Activated T-helper 1 cell treated with anti-CD3 and anti-CD28 coated beads, Interleukin-2, amount 50 U/mL, for 16 hours (primary cell): ENCODE measurements at regions not wholly inside any gene's neighbourhood (a gene's known extent, or its start where the extent isn't known, plus 50 kb on each side); places are given as distances from the start of the nearest gene placed in this dataset.

Experiments used
- DNase-seq, 2 donors: peaks; one replicate each; pipeline ENCODE4 v3.0.0-alpha.2; 2020; ENCODE audit warnings: low read depth in 1 of 2, low spot score in 1 of 2

DNA sequence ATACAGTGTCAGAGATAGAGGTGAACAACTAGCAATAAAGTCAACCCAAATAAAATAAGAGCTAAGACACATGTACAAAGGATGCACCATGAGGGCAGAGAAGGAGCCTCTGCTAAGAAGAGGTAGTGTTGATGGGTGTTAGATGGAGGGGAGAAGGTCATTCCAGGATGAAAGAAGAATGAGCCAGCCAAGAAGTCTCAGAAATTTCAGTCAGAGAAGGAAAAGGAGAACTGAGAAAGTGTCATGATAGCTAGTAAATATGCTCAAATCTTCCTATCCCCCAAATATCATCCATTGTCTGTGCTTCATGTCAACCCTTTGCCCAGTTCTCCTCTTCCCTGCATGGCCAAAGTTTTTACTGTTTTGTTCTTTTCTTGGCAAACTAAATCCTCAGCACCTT, 225.2 kb upstream of the BTG1 start:
- DNase-seq: no peak

DNA sequence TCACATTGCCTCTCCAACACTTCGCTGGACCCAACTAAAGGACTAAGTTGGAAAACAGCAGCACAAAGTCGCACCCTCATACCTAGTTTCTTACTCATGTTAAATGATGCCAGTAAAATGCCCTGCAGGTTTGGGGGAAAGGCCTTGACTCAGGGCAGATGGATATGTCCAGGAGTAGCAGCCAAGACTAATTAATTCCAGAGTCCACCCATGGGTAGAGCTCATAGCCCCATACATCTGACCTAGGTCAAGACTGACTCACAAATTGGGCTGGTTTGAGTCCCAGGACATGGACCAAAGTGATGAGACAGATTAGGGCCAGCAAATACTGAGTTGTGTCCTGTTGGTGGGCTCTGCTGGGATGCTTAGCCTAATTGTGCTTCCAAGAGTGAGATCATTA, 224.0 kb upstream of the BTG1 start:
- DNase-seq: no peak

DNA sequence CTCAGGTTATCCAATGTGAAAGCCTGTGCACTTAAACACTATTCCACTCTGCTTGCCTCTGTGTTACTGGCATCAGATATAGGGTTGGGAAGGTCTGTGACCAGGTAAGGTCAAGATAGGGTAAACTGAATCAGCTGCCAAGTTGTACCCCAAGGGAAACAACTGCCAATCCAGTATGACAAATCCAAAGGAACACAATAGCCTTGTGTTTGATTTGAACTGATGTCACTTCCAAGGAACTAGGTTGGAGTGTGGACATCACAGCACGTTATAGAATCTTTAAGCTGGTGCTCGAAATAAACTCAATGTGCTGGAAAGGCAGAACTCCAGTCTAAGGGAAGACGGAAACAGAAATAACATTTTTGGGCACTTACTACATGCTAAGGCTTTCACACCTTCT, 223.4 kb upstream of the BTG1 start:
- DNase-seq: no peak

DNA sequence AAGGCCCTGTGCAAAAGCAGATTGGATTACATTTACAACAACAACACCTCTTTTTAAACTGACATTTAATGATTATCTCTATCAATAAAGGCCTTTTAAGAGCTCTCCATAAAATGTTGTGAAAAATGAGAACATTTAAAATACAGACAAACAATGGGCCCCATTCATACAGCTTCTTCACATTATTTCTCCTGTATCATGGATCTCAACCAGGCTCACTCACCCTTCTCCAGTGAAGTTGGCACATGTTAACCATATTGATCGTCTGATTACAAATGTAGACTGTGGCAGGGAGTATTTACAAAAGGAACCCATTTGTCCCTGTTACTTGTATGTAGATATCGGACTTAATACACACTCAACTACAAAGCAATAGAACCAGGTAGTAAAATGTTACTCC, 220.2 kb upstream of the BTG1 start:
- DNase-seq: no peak

DNA sequence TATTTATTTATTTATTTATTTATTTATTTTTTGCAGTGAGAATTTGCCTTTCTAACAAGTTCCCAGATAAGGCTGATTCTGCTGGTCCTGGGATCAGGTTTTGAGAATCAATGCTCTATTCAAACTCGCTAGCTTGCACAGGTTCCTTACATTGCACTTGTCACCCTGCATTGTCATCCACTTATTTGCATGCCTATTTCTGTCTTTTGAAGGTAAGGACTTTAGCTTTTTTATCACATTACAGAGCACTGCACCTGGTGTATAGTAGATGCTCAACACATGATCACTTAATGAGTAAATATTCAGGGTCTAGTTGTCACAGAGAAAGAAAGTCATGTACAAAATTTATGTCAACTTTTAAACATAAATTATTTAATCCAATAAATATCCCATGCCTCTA, 219.7 kb upstream of the BTG1 start:
- DNase-seq: no peak

DNA sequence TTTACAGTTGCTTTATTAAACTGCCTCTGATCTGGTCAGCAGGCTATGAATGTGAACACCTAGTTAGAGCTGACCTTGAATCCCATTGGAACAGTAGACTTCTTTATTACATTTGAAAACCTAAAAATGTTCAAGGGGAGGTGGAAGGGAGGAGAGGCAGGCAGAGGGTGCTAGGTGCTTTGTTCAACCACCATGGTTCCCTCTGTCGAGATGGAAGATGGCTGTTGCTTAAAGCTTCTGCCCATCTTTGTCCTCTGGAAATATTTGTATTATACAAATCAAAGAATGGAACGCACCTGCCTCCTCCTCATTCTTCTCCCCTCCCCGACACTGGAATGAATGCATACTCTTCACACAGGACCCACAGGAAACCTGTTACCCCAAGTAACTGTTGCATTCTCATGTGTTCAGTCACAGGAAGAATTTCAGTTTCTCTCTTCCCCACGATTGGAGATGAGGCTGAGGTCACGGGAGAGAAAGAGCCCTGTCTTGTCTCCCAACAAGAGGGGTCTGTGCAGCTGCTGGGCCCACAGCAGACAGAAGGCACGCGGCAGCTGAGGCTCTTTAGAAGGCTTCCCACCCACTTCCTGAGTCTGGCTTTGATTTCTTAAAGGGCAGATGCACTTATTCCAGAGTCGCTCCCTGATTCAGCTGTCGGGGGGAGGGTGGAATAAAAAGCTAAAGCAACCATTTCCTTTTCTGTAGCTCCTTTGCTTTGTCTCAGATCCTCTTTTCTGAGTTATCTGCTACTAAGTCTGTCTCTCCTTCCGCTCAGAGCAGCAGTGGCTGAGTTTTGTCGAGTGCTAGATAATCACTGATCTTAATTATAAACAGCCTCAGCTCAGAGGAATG, 217.9 kb upstream of the BTG1 start:
- peak in 1 of 2 donors; percentile 3 for DNase-seq

DNA sequence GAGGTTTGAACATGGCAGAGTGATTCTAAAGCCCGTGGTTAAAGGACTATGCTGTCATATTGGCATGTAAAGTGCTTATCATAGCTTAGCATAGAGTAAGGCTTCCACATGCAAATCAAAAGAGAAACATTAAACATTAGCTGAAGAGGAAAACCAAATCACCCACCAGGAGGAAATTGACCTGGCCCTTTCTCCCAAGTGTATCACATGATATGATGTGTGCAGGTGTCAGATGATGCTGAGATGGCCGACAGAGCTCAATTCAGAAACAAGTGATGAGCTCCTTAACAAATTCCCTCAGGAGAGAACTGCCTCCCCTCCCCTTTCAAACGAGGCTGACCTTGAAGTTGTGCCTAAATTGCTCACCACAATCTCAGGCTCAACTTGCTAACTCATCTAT, 217.1 kb upstream of the BTG1 start:
- no peak for DNase-seq

DNA sequence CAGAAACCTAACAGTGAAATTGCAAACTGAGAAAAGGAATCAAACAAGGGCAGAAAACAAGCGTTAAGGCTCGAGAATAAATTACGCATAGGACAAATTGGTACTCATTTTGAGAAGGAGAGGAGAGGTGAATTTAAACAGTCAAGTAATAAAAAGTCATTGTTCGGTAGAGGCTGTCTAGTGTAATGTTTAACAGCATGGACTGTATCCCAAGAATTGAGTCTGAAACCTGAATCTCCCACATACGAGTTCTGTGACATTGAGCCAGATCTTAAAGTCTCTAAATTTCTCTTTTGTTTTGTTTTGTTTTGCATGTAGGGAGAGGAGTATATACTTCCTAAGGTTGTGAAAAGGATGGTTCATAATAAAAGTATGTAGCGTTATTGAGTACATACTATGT, 216.5 kb upstream of the BTG1 start:
- DNase-seq: no peak

DNA sequence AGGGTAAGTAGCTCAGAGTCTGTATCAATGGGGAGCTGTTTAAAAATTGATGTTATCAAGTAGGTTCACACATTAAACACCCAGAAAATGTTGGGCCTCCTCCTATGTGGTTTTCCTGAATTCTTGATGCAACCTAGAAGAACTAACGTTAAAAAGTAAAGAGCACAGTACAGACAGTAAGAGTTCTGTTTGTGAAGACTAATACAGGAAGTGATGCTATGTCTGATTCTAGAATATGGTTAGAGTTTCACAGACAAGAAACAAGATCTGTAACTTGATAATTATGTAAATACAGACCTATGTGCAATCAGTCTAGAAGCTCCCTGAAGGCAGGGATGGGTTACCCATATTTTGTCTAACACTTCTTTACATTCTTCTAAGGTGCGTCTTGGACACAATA, 214.9 kb upstream of the BTG1 start:
- DNase-seq: no peak

DNA sequence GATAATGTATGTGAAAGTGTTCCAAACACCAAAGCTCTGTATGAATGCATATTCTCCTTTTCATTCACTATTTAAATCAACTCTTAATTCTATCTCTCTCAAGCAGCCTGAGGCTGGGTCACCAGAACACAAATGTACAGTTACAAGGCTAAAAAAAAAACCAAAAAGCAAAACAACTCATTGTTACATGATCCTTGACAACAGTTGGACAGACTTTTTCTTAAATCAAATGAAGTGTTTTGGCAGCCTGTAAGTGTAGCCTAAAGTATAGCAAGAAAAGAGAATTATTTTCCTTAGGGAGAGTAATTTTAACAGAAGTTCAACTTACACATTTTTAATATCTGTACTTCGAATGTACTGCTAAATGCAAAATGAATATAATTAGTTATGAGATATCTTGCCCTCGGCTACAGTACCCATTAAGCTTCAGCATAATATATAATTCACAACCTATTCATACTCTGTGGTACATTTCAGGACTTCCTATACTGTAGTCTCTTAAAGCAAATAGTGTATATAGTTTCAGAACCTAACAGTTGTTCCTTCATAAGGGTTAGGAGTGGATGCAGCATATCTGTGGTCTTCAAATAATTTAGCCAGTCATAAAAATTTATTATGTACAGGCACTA, 214.0 kb upstream of the BTG1 start:
- no peak for DNase-seq

DNA sequence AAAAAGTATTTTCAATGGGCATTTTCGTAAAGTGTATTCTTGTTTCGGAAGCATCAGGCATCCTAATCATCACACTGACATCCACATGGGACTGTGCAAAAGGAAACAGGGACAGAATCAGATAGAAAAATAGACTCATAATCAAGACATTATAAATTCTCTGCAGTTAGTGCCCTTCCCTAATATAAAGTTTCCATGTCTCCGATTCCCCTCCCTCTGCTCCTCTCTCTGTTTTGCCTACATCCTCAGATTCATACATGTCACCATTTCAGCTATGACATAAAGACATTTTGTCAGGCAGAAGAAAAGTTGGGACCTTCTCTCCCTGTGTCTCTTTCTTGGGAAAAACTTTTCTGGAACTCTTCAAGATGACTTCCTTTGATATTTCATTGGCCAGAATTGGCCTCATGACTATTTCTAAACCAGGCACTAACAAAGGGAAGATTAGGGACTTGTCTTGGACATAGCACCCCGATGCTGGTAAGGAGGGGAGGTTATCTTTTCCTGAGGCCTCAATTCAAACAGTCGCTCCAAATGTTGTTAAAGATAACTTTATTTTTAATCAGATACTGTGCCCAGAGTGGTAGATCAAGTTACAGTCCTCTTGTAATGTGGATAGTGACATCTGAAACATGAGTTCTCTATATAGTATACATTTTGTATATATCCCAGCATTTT, 212.1 kb upstream of the BTG1 start:
- no peak for DNase-seq

DNA sequence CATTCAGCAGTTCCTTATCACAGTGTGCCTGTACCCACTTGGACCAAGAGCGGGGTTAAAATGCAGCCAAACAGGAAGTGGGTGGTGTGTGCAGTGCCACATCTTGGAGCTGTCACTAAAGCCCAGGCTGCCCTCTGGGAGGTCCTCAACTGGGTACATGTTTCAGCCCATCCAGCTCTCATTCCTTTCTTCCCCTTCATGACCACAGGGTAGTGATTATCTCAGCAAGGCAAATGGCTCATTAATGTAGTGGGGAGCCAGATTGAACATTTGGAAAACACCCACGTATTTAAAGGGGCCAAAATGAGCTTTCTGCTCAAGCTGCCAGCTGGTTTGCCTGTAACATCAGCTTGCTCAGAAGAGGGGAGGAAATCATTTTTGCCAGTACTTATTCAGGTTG, 210.8 kb upstream of the BTG1 start:
- DNase-seq: no peak

DNA sequence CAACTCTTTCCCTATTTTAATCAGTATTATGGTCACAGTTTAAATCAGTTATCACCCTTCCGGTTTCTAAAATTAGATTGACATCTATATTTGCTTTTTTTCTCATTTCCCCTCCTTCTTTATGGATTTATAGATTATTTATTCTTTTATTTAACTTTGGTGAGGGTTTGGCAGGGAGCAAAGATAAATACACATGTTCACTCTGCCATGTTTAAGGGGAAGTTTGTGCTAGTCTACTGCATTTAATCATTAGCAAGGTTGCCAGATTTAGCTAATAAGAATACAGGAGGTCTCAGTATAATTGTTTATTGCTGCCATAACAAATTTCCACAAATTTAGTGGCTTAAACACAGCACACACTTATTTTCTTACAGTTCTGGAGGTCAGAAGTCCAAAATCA, 204.0 kb upstream of the BTG1 start:
- DNase-seq: no peak

DNA sequence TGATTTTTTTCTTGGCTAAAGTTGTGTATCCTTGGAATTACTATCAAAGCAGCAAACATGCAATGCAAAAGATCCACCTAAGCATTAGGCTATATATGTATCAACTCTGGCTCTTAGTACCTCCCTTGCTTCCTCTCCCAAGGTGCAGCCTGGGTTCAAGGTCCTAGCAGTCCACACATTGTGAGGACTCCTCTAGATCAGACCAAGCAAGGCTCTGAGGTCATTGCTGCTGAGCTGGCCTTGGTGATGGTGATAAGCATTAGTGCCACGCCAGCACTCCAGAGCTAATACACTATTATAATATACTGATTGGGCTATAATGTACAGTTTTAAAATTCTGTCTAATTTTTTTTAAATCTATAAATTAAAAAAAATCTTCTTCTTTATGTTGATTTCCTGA, 196.9 kb upstream of the BTG1 start:
- no peak for DNase-seq

DNA sequence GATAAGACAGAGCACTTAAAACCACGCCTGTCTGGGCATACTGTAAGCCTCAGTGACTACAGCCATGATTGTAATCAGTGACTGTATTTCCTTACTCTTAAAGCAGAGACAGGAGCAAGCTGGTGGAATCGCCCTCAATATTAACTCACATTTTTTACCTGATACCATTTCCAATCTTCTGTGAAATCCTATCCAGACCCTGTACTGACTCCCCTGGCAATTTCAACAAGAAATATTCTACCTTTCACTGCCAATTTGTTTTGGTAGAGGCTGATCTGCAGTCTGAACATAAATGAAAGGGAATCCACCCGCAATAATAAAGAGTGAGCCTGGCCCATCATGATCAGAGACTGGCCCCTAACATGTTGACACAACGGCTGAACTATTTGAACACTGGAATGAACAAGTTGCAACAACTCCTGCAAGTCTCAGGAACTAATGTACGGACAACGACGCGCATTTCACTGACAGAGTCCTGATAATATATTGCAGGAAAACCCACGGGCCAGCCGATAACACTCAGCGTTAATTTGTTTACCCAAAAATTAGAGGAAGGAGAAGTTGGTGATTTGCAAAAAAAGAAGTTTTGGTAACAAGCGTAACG, 195.5 kb upstream of the BTG1 start:
- DNase-seq: no peak

DNA sequence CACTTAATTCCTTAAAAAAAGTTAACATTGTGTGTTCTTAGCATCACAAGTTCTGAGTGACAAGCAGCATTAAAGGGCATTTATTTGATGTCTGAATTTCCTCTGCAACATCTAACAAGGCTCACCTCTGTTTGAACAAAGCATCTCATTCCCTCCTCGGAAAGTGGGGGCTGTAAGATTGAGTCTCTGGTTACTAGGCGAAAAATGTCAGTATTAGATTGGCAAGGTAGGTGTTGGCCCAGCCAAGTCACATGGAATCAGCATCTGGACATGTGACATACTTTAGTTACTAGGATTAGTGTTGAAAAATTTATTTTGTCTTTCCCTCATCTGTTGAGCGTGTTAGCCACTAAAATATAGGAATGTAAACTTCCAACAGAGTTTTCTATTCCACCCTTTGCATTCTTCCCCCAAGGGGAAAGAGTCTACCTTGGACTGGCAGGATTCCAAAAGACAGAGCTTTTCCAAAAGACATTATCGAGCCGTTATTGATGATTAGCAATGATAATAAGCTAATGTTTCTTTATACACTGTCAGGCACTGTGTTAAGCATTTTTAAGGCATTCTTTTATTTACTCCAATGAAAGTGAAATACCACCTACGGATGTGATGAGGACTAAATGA, 194.9 kb upstream of the BTG1 start:
- no peak for DNase-seq

DNA sequence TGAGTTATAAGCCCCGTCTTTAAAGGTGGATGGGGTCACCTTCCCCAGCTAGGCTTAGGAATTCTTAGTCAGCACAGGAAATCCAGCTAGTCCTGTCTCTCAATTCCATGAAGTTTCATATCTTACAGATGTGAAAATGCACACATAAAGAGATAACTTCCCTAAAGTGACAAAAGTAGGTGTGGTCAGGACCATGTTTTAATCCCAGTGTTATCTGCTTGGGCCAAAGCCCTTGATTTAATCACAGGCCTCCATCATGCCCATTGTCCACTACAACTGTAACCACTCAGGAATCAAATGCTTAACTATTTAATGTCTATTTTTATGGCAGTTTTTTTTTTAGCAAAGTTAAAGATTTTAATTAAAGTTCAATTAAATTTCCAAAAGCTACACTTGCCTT, 194.4 kb upstream of the BTG1 start:
- DNase-seq: no peak

DNA sequence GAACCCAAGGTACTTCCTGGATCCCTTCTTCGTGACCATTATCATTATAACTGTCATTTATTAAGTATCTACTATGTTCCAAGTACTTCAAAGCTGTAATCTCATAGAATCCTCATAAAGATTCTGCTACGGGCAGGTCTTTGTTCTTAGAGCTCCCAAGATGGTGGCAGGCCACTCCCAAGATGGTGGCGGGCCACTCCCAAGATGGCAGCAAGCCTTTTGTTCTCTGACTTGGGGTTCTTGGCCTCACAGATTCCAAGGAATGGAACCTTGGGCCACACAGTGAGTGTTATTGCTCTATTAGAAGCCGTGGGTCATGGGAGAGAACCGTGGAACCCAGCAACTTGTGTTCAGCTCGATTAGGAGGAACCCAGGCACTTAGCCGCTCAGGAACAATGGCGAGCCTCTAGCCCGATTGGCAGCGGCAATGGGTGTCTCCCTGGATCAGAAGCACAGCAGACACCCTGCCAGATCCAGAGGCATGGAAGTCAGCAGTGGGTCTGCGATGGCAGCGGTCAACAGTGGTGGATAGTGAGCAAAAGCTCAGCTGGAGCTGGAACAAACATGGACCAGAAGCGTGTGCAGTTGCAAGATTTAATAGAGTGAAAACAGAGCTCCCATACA, 193.7 kb upstream of the BTG1 start:
- DNase-seq: no peak

DNA sequence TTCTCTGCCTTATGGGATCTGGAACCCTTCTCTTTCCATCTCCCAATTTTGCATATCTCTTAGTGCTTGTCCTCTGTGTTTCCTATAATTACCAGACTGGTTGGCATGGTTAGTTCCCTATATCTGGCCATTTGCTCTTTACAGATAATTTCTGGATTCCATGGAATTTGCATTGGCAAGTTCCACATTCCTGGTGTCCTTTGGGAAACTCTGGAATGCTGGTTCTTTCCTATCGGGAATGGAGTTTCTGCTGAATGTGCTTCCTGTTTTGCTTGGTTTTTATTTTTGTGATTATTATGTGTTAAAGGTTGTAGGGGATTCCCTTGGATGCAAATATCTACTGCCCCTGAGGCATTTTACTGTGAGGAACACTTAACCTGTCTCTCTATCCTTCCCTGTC, 193.0 kb upstream of the BTG1 start:
- DNase-seq: no peak

DNA sequence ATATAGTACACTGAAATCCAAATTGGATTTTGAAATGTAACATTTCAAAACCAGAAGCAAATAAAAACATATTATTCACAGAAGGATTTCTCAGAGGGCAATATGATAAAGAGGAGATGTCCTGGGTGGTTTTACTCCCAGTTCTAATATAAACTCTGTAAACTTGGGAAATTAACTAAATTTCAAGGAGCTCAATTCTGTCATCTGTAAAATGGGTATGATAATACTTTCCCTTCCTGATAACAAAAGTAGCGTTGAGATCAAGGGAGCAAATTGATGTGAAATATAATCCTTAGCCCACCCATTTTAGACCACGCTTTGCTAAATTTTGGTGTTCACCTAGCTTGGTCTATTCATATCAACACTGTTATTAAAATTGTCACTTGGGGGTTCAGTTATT, 192.5 kb upstream of the BTG1 start:
- no peak for DNase-seq

DNA sequence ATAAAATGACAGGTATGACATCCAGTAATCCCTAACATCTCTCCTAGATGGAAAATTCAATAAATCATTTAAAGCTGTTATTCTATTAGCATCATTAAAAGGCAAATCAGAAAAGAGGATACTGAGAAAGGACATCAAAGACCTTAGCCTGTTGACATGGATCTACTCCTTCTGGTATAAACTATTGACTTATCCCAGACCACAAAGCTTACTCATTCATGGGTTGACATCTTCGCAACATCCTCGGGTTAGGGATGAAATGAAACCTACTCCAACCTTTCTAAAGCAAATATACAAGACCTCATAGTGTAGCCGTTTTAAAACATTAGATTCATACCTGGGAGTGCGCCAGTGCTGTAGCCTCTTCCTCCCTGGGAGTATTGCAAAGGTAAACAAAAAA, 191.5 kb upstream of the BTG1 start:
- DNase-seq: no peak
